HG02943 (cell line): ENCODE measurements at regions not wholly inside any gene's neighbourhood (a gene's known extent, or its start where the extent isn't known, plus 50 kb on each side); places are given as distances from the start of the nearest gene placed in this dataset.
"Not testable (repeated sequence)": the region's sequence is repeated elsewhere in the genome, so short reads cannot be mapped to it uniquely, and the experiment has no call there.

ENCODE experiments used
- ATAC-seq: cut with Tn5 transposase; IDR thresholded peaks from one replicate; pipeline ENCODE4 v1.9.1; 2021; ENCODE audit warnings: mild to moderate bottlenecking, low read depth, moderate library complexity; ENCODE audit not compliant: unreplicated experiment

DNA sequence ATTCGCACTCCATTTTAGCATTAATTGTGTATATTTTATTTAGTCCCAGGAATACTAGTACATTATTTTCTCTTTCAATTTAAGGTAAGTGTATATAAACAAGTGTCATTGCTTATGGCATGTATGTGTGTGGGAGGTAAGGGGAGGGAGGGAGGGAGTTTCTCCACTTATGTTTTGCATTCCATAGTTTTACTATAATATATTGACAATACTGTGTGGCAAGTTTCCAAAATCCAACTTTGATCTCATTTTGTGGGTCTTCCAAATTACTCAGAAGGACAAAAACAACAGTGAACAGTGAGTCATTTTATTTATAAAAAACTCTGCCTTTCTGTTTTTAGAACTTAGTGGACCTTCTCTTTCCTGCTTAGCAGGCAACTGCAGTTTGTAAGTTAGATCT, 102.3 kb upstream of the SEMA3E start:
- ATAC-seq: no peak

GRCh38 chr7:83749495-83749894, 100.6 kb upstream of the SEMA3E start:
- ATAC-seq: no peak

DNA sequence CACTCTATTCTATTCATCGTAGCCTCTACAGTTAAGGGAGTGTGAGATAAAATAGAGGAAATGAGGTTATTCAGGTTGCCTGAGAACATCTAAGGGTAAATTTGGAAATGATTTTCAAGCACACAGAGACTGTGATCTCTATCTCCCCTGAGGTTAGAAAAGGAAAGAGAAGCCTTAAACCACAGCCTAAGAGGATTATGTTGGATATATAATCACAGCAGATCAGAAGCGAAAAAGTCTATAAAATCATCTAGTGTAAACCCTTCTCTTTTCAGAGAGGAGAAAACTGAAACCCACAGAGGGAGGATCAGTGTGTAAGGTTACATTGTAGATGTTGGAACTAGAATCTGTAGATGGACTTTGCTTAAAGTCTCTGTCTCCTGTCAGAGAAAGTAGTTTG, 90.6 kb upstream of the SEMA3E start:
- ATAC-seq: no peak

DNA sequence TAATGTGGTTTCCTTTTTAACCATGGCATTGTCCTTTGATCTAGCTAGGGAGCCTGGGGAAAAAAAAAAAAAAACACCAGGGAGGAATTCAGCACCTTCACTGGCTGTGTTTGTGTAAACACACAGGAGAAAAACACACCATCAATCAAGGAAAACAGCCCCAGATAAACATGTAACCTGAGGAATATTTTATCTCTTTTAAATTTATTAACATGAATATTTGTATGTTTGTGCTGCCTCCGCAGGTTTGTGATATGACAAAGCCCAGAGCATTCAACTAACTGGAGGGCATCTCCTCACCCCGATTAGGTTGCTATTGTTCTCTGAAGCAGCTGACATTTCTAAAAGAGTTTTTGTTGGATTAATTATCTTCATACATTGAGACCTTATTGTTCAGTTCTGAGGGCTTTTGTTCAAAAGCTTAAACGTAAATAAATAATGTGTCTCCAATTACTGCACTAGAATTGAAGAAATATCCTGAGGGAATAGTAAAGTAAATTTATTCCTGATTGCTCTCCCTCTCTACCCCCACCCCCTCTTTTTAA, 89.4 kb upstream of the SEMA3E start:
- ATAC-seq: no peak

- no peak for ATAC-seq
These were observed 83.4 kb upstream of the SEMA3E start for GRCh38 chr7:83732305-83732704.

GRCh38 chr7:83731154-83731553, 82.2 kb upstream of the SEMA3E start:
- no peak for ATAC-seq

GRCh38 chr7:83716923-83717322, 68.0 kb upstream of the SEMA3E start:
- ATAC-seq: not testable (repeated sequence)

GRCh38 chr7:83708531-83708930, 59.6 kb upstream of the SEMA3E start:
- no peak for ATAC-seq

GRCh38 chr7:83704564-83704963, 55.6 kb upstream of the SEMA3E start:
- ATAC-seq: no peak

DNA sequence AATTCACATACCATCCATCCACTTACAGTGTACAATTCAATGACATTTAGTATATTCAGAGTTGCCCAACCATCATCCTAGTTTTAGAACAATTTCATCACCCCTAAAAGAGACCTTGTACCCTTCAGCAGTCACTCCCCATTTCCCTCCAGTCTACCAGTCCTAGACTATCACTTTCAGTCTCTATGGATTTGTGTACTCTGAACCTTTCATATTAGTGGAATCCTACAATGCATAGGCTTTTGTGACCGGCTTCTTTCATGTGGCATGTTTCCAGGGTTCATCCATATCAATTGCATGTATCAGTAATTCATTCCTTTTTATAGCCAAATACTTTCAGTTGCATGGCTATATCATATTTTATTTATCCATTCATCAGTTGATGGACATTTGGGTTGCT, 53.5 kb upstream of the SEMA3E start:
- no peak for ATAC-seq

DNA sequence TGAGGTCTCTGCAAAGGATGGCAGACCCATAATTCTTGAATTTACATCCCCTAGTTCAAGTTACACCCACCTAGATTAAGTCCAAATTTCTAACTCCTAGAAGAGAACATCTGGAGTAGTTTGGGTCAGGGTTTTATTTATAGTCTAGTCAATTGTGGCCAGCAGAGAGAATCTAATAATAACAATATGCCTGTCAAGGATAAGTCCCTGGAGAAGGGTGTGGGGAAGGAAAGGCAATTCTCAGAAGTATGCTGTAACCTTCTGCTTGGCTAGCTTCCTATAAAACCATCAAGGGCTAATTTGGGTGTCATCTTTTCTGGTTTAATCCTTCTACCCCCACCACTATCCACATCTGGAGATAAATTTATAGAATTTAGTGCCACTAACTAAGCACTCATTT, 52.8 kb upstream of the SEMA3E start:
- ATAC-seq: no peak
